HepG2 (cell line): ENCODE measurements at regions not wholly inside any gene's neighbourhood (a gene's known extent, or its start where the extent isn't known, plus 50 kb on each side); places are given as distances from the start of the nearest gene placed in this dataset.

Experiments
- ATAC-seq: fragments of 200-7000 bp; cut with Tn5 transposase; 3 replicates; pipeline ENCODE4 v1.9.1; 2020; ENCODE audit warnings: mild to moderate bottlenecking, moderate library complexity
- BruUV-seq: library from RNA; stranded (reverse); fragments of 400-500 nt; replicated peaks from 2 replicates; lab custom pipeline; 2021; lab: Mats Ljungman, UMichigan
- CTCF ChIA-PET: fragments of 300-600 bp; formaldehyde crosslinking; extraction: SDS; loops from one replicate; lab custom pipeline; 2021; ENCODE audit warnings: low total read pairs, inconsistent platforms, low intra/inter-chr PET ratio; lab: Yijun Ruan, JAX
- POLR2A ChIA-PET: fragments of 350-600 bp; sonication (Branson Sonifier 250); formaldehyde crosslinking; loops from one replicate; lab custom pipeline; 2020; ENCODE audit warnings: antibody characterized with exemption, inconsistent platforms; lab: Yijun Ruan, JAX
- DNase-seq: peaks from one replicate; pipeline ENCODE4 v3.0.0-alpha.2; 2015; ENCODE audit warnings: low spot score
- FAIRE-seq: peaks from 3 replicates; lab custom pipeline; 2011; peaks lifted over from hg19 to GRCh38; lab: Jason Lieb, UNC
- H2AFZ ChIP-seq: one replicate; pipeline ENCODE4 v1.6.1; 2011; ENCODE audit warnings: low read length, inconsistent platforms
- H3K27ac ChIP-seq: fragments of 300-600 bp; 3 replicates; pipeline ENCODE4 v1.8.0; 2011; ENCODE audit warnings: mixed run types, mild to moderate bottlenecking, mixed read lengths, low read length, inconsistent platforms; ENCODE audit not compliant: insufficient read depth; ENCODE audit errors: extremely low read length
- H3K27me3 ChIP-seq, 2 experiments: fragments of 200-600 bp in 1 of 2; 2 replicates in 1 of 2; 3 replicates in 1 of 2; pipeline versions ENCODE4 v1.6.0 to v1.8.0; 2011; ENCODE audit warnings: low read length in 2 of 2, mild to moderate bottlenecking in 2 of 2, moderate library complexity in 2 of 2, inconsistent platforms in 1 of 2; ENCODE audit not compliant: insufficient read depth in 2 of 2, control insufficient read depth in 1 of 2
- H3K36me3 ChIP-seq, 2 experiments: fragments of 200-600 bp in 1 of 2; replicated peaks in 1 of 2; 2 replicates in 1 of 2; 3 replicates in 1 of 2; pipeline versions ENCODE4 v1.5.1 to v1.8.0; 2011; ENCODE audit warnings: low read length in 2 of 2, inconsistent platforms in 1 of 2; ENCODE audit not compliant: insufficient read depth in 2 of 2, control insufficient read depth in 1 of 2
- H3K4me1 ChIP-seq: 2 replicates; pipeline ENCODE4 v1.5.1; 2012; ENCODE audit warnings: low read length, inconsistent platforms; ENCODE audit not compliant: insufficient read depth
- H3K4me2 ChIP-seq: 2 replicates; pipeline ENCODE4 v1.6.0; 2011; ENCODE audit warnings: low read depth, low read length, inconsistent platforms
- H3K4me3 ChIP-seq, 3 experiments: fragments of 200-600 bp in 1 of 3; sonication (generic), shearing (Covaris generic) in 1 of 3; replicated peaks in 1 of 3; 2 replicates each; pipeline ENCODE4 v1.5.1; 2011 to 2016; ENCODE audit warnings: low read length in 3 of 3, inconsistent platforms in 2 of 3, low read depth in 2 of 3, mild to moderate bottlenecking in 2 of 3, control low read depth in 1 of 3, mixed read lengths in 1 of 3; ENCODE audit not compliant: insufficient read depth in 1 of 3
- H3K79me2 ChIP-seq: one replicate; pipeline ENCODE4 v1.6.1; 2011; ENCODE audit warnings: low read length, inconsistent platforms; ENCODE audit not compliant: insufficient read depth
- H3K9ac ChIP-seq: 2 replicates; pipeline ENCODE4 v1.6.0; 2011; ENCODE audit warnings: mild to moderate bottlenecking, low read depth, low read length, inconsistent platforms; ENCODE audit not compliant: insufficient read depth
- H3K9me3 ChIP-seq: 2 replicates; pipeline ENCODE4 v1.5.1; 2012; ENCODE audit warnings: mild to moderate bottlenecking, low read length
- H4K20me1 ChIP-seq: 2 replicates; pipeline ENCODE4 v1.6.0; 2011; ENCODE audit warnings: inconsistent platforms, mild to moderate bottlenecking, low read length, moderate library complexity; ENCODE audit not compliant: insufficient read depth
- ARID2 ChIP-seq: sonication (generic); formaldehyde crosslinking; IDR thresholded peaks from 2 replicates; pipeline ENCODE4 v1.8.1; 2022; ENCODE audit warnings: mild to moderate bottlenecking, missing genetic modification reagents, borderline replicate concordance
- ATRX ChIP-seq: sonication (generic); formaldehyde crosslinking; IDR thresholded peaks from 2 replicates; pipeline ENCODE4 v1.4.0; 2020; ENCODE audit warnings: missing genetic modification reagents, borderline replicate concordance
- DPF2 ChIP-seq: sonication (generic); formaldehyde crosslinking; IDR thresholded peaks from 2 replicates; pipeline ENCODE4 v1.4.0; 2020; ENCODE audit warnings: mild to moderate bottlenecking, low read depth, missing genetic modification reagents, borderline replicate concordance
- FOXJ3 ChIP-seq: sonication (generic); formaldehyde crosslinking; IDR thresholded peaks from 2 replicates; pipeline ENCODE4 v1.4.0; 2020; ENCODE audit warnings: missing genetic modification reagents, mild to moderate bottlenecking, borderline replicate concordance
- GTF3A ChIP-seq: sonication (generic); formaldehyde crosslinking; conservative IDR thresholded peaks from 2 replicates; pipeline ENCODE4 v1.4.0; 2020; ENCODE audit warnings: mild to moderate bottlenecking, missing genetic modification reagents
- HIVEP1 ChIP-seq: sonication (generic); formaldehyde crosslinking; IDR thresholded peaks from 2 replicates; pipeline ENCODE4 v1.4.0; 2020; ENCODE audit warnings: mild to moderate bottlenecking, missing genetic modification reagents
- PHF20 ChIP-seq: sonication (generic); formaldehyde crosslinking; IDR thresholded peaks from 2 replicates; pipeline ENCODE4 v1.5.0; 2020; ENCODE audit warnings: mild to moderate bottlenecking, missing genetic modification reagents
- RFXANK ChIP-seq: IDR thresholded peaks from 2 replicates; pipeline ENCODE4 v1.6.1; 2016
- SNRNP70 ChIP-seq: fragments of 200-400 bp; formaldehyde crosslinking; IDR thresholded peaks from 2 replicates; pipeline ENCODE4 v1.6.1; 2017; ENCODE audit warnings: mild to moderate bottlenecking, low read depth, low read length, moderate library complexity
- SOX5 ChIP-seq: IDR thresholded peaks from 2 replicates; pipeline ENCODE4 v1.6.1; 2016; ENCODE audit warnings: borderline replicate concordance
- THRA ChIP-seq: sonication (generic); formaldehyde crosslinking; IDR thresholded peaks from 2 replicates; pipeline ENCODE4 v1.4.0; 2020; ENCODE audit warnings: missing genetic modification reagents, borderline replicate concordance
- ZFP1 ChIP-seq: IDR thresholded peaks from 2 replicates; pipeline ENCODE4 v1.6.1; 2016
- ZFP82 ChIP-seq: sonication (generic); formaldehyde crosslinking; IDR thresholded peaks from 2 replicates; pipeline ENCODE4 v1.5.1; 2020; ENCODE audit warnings: mild to moderate bottlenecking, missing genetic modification reagents, borderline replicate concordance
- ZKSCAN5 ChIP-seq: sonication (generic); formaldehyde crosslinking; IDR thresholded peaks from 2 replicates; pipeline ENCODE4 v1.5.1; 2020; ENCODE audit warnings: mild to moderate bottlenecking, missing genetic modification reagents
- ZNF12 ChIP-seq: sonication (generic); formaldehyde crosslinking; IDR thresholded peaks from 2 replicates; pipeline ENCODE4 v1.5.0; 2020; ENCODE audit warnings: missing genetic modification reagents
- ZNF354B ChIP-seq: sonication (generic); formaldehyde crosslinking; IDR thresholded peaks from 2 replicates; pipeline ENCODE4 v1.8.0; 2022; ENCODE audit warnings: mild to moderate bottlenecking, missing genetic modification reagents
- ZNF567 ChIP-seq: sonication (generic); formaldehyde crosslinking; IDR thresholded peaks from 2 replicates; pipeline ENCODE4 v1.8.1; 2023; ENCODE audit warnings: mild to moderate bottlenecking, missing genetic modification reagents, borderline replicate concordance
- ZNF7 ChIP-seq: IDR thresholded peaks from 2 replicates; pipeline ENCODE4 v1.6.1; 2016; ENCODE audit warnings: missing biosample characterization, missing genetic modification reagents
- ZNF75D ChIP-seq: sonication (generic); formaldehyde crosslinking; IDR thresholded peaks from 2 replicates; pipeline ENCODE4 v1.8.1; 2023; ENCODE audit warnings: missing genetic modification reagents, mild to moderate bottlenecking, borderline replicate concordance
- ZNF777 ChIP-seq: sonication (generic); formaldehyde crosslinking; IDR thresholded peaks from 2 replicates; pipeline ENCODE4 v1.4.0; 2020; ENCODE audit warnings: missing genetic modification reagents
- WGBS: methylation state at CpG from one replicate; pipeline ENCODE4 v1.1.6; 2017; ENCODE audit warnings: low lambda C conversion rate; 5-methylcytosine and 5-hydroxymethylcytosine counted together
- in situ Hi-C: cut with HindIII; loops from 2 replicates; pipeline ENCODE4 v1.10.0; 2017; ENCODE audit warnings: low pct_unique_long_range_greater_than_20kb; ENCODE audit not compliant: extremely low pct_ligation_motif_present
- intact Hi-C: fragments of 100-400 bp; cut with micrococcal nuclease; formaldehyde crosslinking; loops from one replicate; pipeline ENCODE4 v1.10.0; 2022; ENCODE audit not compliant: unreplicated experiment

DNA sequence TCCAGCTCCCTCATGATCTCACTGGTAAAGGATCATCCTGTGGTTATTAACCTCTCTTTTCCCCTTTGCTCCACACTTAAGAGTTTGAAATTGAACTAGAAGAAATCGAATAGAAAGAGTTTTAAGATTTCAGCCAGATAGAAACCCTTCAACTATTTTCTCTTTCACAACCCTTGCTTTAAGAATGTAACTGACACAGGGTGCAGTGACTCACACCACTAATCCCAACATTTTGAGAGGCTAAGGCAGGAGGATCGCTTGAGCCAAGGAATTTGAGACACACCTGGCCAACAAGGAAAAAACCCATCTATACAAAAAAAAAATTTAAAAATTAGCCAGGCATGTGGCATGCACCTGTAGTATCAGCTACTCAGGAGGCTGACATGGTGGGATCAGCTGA is 150.7 kb upstream of the NLGN4Y start:
- H3K79me2 ChIP-seq = no peaks in the 10 kb centered on the region
- H3K9ac ChIP-seq = no peak overlapping the region
- H2AFZ ChIP-seq = no peak overlapping the region
- no TSS peak for BruUV-seq
- H3K27ac ChIP-seq = no peak overlapping the region
- no peaks in the 10 kb centered on the region for H3K4me1 ChIP-seq
- no peaks in the 10 kb centered on the region for H3K27me3 ChIP-seq
- ATAC-seq (no peak), FAIRE-seq (no peak), DNase-seq (no peak)
- no peak overlapping the region for H3K4me3 ChIP-seq
- in situ Hi-C loops = no loop called here
- ChIA-PET CTCF (no interaction called here), POLR2A (no interaction called here)
- intact Hi-C loops = no loop called here
- 0% methylated on average over 2 of the region's 2 CpGs for WGBS
- no peak overlapping the region for H3K4me2 ChIP-seq
- TF ChIP-seq ZNF75D (CRISPR knock-in tag) (no peak), HIVEP1 (no peak), ZKSCAN5 (no peak), SNRNP70 (no peak), GTF3A (no peak), SOX5 (CRISPR knock-in tag) (no peak), ZNF7 (CRISPR knock-in tag) (no peak), ATRX (CRISPR knock-in tag) (no peak), PHF20 (no peak), THRA (CRISPR knock-in tag) (no peak), ZNF354B (CRISPR knock-in tag) (no peak), RFXANK (CRISPR knock-in tag) (no peak), FOXJ3 (CRISPR knock-in tag) (no peak), ZNF12 (CRISPR knock-in tag) (no peak), ZNF567 (CRISPR knock-in tag) (no peak), ZFP1 (CRISPR knock-in tag) (no peak), ARID2 (CRISPR knock-in tag) (no peak), ZNF777 (no peak), DPF2 (no peak), ZFP82 (CRISPR knock-in tag) (no peak)
- no peaks in the 10 kb centered on the region for H3K9me3 ChIP-seq
- no peaks in the 10 kb centered on the region for H4K20me1 ChIP-seq
- H3K36me3 ChIP-seq = no peaks in the 10 kb centered on the region
